ENCODE measurements at regions not wholly inside any gene's neighbourhood (a gene's known extent, or its start where the extent isn't known, plus 50 kb on each side); places are given as distances from the start of the nearest gene placed in this dataset.
A peak's percentile ranks its signal among the peaks of the same experiment; 100 is the strongest.

- H3K9ac ChIP-seq (ENCODE audit: low read depth, low read length): no peak overlapping the region
- H4K91ac ChIP-seq (ENCODE audit: insufficient read depth, low read depth, low read length): no peak overlapping the region
- no peaks in the 10 kb centered on the region for H4K20me1 ChIP-seq (ENCODE audit: insufficient read depth, low read length)
- H3K79me1 ChIP-seq (ENCODE audit: low read depth in 1 of 2, low read length in 2 of 2): no peaks in the 10 kb centered on the region
- H2BK120ac ChIP-seq (ENCODE audit: low read depth, low read length): no peak overlapping the region
- ChIA-PET CTCF (no interaction called here), POLR2A (ENCODE audit: unreplicated experiment) (no interaction called here)
- H3K23ac ChIP-seq (ENCODE audit: low read depth, low read length): no peak overlapping the region
- no peaks in the 10 kb centered on the region for H3K36me3 ChIP-seq (ENCODE audit: control insufficient read depth, insufficient read depth, low read length)
- H2BK5ac ChIP-seq (ENCODE audit: low read depth, low read length, poor library complexity, severe bottlenecking): no peak overlapping the region
- TF ChIP-seq RFX5 (IDR thresholded peaks at IDR 0.05; ENCODE audit: low read depth, low read length) (no peak), SMC3 (IDR thresholded peaks at IDR 0.05; ENCODE audit: low read depth, low read length) (no peak), BHLHE40 (IDR thresholded peaks at IDR 0.05; ENCODE audit: low read depth, low read length) (peak; percentile 57; the same call in 1 of the 2 replicates)
- H3K4me1 ChIP-seq (ENCODE audit: control insufficient read depth, insufficient read depth, low read length): no peaks in the 10 kb centered on the region
- H2AFZ ChIP-seq (replicated peaks; ENCODE audit: low read length, poor library complexity): no peak overlapping the region
- H3K4me3 ChIP-seq (ENCODE audit: insufficient read depth, low read depth, low read length): no peak overlapping the region
- ATAC-seq (ENCODE audit: low read depth): no peak
- H3K4ac ChIP-seq (ENCODE audit: low read depth, low read length): no peak overlapping the region
- H4K5ac ChIP-seq (ENCODE audit: low read depth, low read length): no peak overlapping the region
- no peak overlapping the region for H2AK5ac ChIP-seq (ENCODE audit: low read depth, low read length)
- intact Hi-C loops (cut with micrococcal nuclease) (no loop called here), in situ Hi-C loops (cut with MboI; ENCODE audit: low sequenced_read_pairs) (no loop called here), dilution Hi-C loops (cut with HindIII; ENCODE audit: low sequenced_read_pairs, unreplicated experiment) (no loop called here)
- no peak overlapping the region for H2BK20ac ChIP-seq (ENCODE audit: low read depth, low read length)
- no peaks in the 10 kb centered on the region for H3K9me1 ChIP-seq (ENCODE audit: insufficient read depth, low read length)
- BruUV-seq (replicated peaks): no TSS peak
- no peak overlapping the region for H3K27ac ChIP-seq (ENCODE audit: insufficient read depth, low read length)
- no CpG with 5 or more reads among the region's 1 CpG for WGBS, 2 experiments (ENCODE audit: extremely low coverage in 2 of 2, insufficient read length in 1 of 2)
- H4K8ac ChIP-seq (ENCODE audit: low read depth in 2 of 2, low read length in 2 of 2): no peak overlapping the region
- H2AK9ac ChIP-seq (replicated peaks; ENCODE audit: low read depth, low read length, poor library complexity): no peak overlapping the region
- H3K9me3 ChIP-seq (ENCODE audit: control insufficient read depth, insufficient read depth, low read length): no peaks in the 10 kb centered on the region
- H3K14ac ChIP-seq (replicated peaks; ENCODE audit: low read depth, low read length): no peak overlapping the region
- DNase-seq: no peak
- H3K4me2 ChIP-seq (ENCODE audit: low read depth, low read length): no peak overlapping the region
- no peak overlapping the region for H3K56ac ChIP-seq (ENCODE audit: extremely low read depth, insufficient read depth, low read length)
- no peak overlapping the region for H3K18ac ChIP-seq (ENCODE audit: low read depth, low read length)
- peaks cover 2% of the 10 kb centered on the region; the same call in 1 of the 2 replicates for H3K27me3 ChIP-seq (ENCODE audit: control insufficient read depth, insufficient read depth, low read length)
- no peak overlapping the region for H2BK15ac ChIP-seq (ENCODE audit: low read depth, low read length)
These were observed 89.3 kb upstream of the ALDH1A1 start for GRCh38 chr9:73042155-73042554.

Measured in IMR-90 (cell line).